C4-2B (cell line): ENCODE measurements at regions not wholly inside any gene's neighbourhood (a gene's known extent, or its start where the extent isn't known, plus 50 kb on each side); places are given as distances from the start of the nearest gene placed in this dataset.

Experiments
- H3K27ac ChIP-seq: fragments of 450-650 bp; 2 replicates; pipeline ENCODE4 v1.5.1; 2017
- ZFX ChIP-seq: fragments of 450-650 bp; IDR thresholded peaks from 2 replicates; pipeline ENCODE4 v1.6.1; 2017
- TF ChIP-seq, protein P1 (sequence below): fragments of 450-650 bp; conservative IDR thresholded peaks from 2 replicates; pipeline ENCODE4 v1.5.1; 2017; ENCODE audit warnings: mild to moderate bottlenecking

DNA sequence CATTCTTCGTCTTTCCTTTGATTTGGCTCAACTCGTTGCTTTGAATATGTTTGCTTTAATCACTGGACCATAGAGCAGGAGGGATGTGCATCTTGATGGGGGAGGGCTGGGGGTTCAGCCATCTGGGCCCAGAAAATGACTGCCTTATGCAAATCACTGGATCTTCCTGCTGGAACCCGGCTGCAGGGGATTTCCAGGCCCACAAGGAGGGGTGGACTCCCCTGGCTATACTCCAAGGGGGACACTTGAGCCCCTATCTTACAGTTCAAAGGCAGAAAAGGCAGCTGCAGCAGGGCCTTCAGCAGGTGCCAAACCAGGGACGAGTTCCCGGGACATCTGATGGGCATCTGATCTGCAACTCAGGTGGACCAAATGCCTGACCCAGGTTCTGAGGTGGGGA lies 122.5 kb downstream of the DICER1 start:
- no peak for TF ChIP-seq ZFX
- TF ChIP-seq, protein P1, sequence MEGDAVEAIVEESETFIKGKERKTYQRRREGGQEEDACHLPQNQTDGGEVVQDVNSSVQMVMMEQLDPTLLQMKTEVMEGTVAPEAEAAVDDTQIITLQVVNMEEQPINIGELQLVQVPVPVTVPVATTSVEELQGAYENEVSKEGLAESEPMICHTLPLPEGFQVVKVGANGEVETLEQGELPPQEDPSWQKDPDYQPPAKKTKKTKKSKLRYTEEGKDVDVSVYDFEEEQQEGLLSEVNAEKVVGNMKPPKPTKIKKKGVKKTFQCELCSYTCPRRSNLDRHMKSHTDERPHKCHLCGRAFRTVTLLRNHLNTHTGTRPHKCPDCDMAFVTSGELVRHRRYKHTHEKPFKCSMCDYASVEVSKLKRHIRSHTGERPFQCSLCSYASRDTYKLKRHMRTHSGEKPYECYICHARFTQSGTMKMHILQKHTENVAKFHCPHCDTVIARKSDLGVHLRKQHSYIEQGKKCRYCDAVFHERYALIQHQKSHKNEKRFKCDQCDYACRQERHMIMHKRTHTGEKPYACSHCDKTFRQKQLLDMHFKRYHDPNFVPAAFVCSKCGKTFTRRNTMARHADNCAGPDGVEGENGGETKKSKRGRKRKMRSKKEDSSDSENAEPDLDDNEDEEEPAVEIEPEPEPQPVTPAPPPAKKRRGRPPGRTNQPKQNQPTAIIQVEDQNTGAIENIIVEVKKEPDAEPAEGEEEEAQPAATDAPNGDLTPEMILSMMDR, result no peak

DNA sequence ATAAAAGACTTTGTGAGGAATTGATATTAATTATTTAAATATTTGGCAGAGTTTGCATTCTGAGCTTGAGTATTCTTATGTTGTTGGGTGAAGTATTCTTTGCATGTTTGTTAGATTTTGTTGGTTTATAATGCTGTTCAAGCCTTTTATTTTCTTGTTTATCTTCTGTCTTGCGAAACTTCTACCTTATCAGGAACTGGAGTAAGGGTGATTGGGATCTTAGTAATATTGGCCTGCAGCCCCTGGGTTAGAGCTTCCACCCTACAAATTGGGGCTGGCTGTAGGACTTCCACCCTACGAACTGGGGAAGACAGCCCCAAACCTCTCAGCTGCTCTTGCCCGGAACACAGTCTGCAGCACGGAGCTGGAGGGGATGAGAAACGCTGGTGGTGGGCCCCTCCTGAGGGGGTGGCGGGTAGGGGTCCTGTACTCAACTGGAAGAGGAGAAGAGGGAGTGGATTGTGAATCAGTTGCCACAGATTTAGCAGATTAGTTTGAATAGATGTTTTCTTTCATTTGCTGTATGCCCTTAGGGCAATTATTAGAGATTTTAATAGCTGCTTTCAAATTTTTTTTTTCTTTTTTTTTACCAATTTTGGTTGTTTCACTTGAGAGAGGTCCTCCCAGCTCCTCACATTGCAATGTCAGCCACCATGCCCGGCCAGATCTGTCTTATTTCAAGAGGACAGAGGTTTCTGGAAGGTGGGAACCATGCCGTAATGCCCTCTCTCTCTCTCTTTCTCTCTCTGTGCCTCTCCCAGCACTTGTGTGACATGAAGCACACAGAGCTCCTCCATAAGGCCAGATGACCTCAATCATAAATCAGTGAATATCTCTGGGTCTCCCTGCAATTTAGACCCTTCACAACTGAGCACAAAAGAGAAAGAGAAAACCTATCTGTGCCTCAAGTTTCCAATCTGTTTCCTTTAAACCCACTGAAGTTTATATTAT lies 123.4 kb downstream of the DICER1 start:
- TF ChIP-seq ZFX, result no peak
- TF ChIP-seq, protein P1, result no peak
- H3K27ac ChIP-seq, result no peak overlapping the region

More for the DNA sequence above, 122.5 kb downstream of the DICER1 start:
- H3K27ac ChIP-seq, result no peak overlapping the region

DNA sequence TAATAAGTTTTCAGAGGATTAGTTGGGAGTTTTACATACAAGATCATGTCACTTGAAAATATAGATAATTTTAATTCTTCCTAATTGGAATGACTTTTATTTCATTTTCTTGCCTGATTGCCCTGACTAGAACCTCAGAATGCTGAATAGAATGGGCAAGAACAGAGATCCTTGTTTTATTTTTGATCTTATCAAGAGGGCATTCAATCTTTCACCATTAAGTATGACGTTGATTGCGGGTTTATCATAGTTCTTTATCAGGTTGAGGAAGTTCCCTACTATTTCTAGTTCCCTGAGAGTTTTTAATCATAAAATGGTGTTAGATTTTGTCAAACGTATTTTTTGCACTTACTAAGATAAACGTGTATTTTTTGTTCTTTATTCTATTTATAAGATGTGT lies 124.3 kb downstream of the DICER1 start:
- no peak overlapping the region for H3K27ac ChIP-seq
- TF ChIP-seq ZFX, result no peak
- TF ChIP-seq, protein P1, result no peak

DNA sequence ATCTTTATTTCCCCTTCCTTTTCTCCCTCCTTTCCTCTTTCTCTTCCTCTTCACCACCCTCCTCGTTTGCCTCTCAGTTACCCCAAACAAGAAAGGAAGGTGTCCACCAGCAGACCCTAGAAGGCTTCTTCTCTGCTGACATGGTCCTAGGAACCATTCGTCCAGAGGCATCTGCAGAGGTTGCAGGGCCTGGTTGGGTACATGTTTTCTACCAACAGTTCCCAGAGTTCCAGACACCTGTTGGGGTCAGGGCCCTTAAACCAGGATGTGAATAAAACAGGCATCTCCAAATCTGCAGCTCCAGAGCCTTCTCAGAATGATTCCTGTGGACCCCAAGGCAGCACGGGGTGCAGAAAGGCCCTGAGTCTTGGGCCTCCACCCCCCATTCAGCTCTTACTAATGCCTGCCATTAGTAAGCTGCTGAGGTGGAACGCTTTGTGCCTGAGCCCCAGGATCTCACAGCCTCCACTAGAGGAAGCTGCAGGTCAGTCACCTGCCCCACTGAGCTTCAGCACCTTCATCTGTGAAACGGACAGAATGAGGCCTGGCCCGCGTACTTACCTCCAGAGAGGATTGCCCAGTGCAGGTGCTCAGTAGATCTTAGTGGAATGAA lies 130.4 kb downstream of the DICER1 start:
- TF ChIP-seq, protein P1, result no peak
- no peak for TF ChIP-seq ZFX

DNA sequence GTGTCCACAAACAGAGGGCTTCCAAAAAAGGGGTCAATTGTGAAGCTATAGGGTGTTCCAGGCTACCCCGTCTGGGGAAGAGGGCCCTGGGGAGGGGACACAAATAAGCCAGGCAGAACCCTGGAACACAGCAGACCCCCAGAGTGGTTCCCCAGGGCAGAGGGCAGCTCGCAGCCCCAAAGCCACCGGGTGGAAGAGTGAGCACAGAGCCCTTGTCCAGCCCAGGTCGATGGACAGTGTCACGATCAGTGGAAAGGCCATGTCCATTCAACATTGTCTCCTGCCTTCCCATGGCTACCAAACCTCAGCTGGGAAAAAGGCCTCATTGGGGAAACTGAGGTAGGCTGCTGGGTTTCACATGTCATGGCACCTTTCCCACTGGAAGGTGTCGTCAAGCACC lies 131.4 kb downstream of the DICER1 start:
- no peak overlapping the region for H3K27ac ChIP-seq
- no peak for TF ChIP-seq ZFX
- TF ChIP-seq, protein P1, result no peak

More for the DNA sequence above, 130.4 kb downstream of the DICER1 start:
- H3K27ac ChIP-seq, result no peak overlapping the region

DNA sequence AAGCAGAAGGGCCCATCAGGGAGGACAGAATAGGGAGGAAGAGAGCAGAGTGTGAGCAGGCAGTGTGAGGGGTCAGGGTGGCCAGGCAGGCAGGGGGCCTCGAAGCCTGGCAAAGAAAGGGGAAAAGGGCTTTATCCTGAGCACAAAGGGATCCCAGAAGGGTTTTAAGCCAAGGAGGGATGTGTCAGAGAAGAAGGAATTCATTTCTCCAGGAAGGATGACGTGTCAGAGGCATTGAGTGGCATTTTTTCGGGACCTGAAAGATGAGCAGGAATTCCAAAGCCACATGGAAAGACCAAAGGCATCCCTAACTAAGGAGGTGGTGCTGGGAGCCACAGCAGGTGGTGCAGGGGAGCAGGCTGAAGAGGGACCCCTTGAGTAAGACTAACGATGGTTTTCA lies 132.1 kb downstream of the DICER1 start:
- TF ChIP-seq, protein P1, result no peak
- no peak overlapping the region for H3K27ac ChIP-seq

DNA sequence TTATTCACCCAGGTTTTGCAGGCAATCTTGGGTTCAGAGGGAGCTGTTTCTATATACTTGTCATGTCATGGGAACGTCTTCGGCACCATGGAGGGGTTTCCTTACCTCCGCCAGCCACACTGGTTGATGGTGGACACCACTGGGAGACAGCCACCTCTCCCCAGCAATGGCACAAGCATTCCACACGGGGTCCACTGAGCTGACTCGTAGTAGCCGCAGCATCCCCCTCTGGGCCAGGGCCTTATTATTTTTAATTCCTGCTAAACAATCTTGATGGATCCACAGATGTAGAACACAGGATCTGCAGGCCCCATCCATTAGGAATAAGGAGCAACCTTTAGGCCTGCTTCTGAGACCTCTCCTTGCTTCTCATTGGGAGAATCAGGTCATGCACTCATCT lies 132.9 kb downstream of the DICER1 start:
- TF ChIP-seq, protein P1, result no peak
- no peak for TF ChIP-seq ZFX
- no peak overlapping the region for H3K27ac ChIP-seq
